ENCODE measurements at regions not wholly inside any gene's neighbourhood (a gene's known extent, or its start where the extent isn't known, plus 50 kb on each side); places are given as distances from the start of the nearest gene placed in this dataset.

DNA sequence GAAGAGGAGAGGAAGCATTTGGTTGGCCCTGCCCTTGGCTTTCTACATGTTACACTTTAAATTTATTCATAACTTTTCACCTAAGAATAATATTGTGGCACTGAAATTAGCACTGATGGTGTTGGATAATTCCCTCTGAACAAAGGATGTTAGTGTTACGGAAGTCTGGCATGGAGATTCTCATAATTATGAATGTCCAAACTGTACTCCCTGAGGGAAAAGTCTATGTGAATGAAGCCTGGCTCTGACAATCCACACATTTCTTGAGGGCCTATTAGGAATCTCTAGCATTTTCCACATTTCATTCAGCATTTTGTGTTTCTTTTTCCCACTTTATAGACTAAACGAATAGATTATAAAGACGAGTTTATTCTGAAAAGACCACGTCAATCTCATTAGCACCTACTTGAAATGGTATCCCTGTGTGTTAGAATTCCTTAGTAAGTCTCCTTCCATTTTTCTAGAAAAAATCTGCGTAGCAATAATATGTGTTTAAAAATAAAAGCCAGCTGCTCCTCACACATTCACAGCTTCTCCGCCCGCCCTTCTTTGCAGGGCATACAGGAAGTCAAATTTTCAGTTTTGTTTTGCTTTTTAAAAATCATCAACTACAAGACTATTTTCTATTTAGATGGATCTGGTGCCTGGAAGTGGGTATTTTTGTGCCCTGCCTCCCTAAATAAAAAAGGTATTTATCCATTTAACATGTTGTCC, 131.8 kb upstream of the PALS2 start:
- DNase-seq (ENCODE audit: low spot score): no peak
- Histone ChIP-seq H3K4me2 (no peak overlapping the region), H3K4me1 (ENCODE audit: insufficient read depth) (no peaks in the 10 kb centered on the region), H3K27me3 (no peaks in the 10 kb centered on the region), H3K27ac (no peak overlapping the region), H3K36me3 (replicated peaks; ENCODE audit: insufficient read depth, low read depth) (no peaks in the 10 kb centered on the region), H2AFZ (no peak overlapping the region), H3K9me3 (ENCODE audit: low read depth) (no peaks in the 10 kb centered on the region), H3K4me3 (no peak overlapping the region), H3K79me2 (no peaks in the 10 kb centered on the region), H4K20me1 (ENCODE audit: insufficient read depth, poor library complexity, severe bottlenecking) (no peaks in the 10 kb centered on the region), H3K9me2 (replicated peaks; ENCODE audit: insufficient read depth) (no peaks in the 10 kb centered on the region)
- TF ChIP-seq EZH2 (IDR thresholded peaks at IDR 0.05; ENCODE audit: borderline replicate concordance) (no peak), EZH2phosphoT487 (IDR thresholded peaks at IDR 0.05; ENCODE audit: low read depth, severe bottlenecking, unreplicated experiment) (no peak)
- TF ChIP-seq, protein P1, sequence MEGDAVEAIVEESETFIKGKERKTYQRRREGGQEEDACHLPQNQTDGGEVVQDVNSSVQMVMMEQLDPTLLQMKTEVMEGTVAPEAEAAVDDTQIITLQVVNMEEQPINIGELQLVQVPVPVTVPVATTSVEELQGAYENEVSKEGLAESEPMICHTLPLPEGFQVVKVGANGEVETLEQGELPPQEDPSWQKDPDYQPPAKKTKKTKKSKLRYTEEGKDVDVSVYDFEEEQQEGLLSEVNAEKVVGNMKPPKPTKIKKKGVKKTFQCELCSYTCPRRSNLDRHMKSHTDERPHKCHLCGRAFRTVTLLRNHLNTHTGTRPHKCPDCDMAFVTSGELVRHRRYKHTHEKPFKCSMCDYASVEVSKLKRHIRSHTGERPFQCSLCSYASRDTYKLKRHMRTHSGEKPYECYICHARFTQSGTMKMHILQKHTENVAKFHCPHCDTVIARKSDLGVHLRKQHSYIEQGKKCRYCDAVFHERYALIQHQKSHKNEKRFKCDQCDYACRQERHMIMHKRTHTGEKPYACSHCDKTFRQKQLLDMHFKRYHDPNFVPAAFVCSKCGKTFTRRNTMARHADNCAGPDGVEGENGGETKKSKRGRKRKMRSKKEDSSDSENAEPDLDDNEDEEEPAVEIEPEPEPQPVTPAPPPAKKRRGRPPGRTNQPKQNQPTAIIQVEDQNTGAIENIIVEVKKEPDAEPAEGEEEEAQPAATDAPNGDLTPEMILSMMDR (IDR thresholded peaks at IDR 0.05; ENCODE audit: poor library complexity): no peak
- 87% methylated on average over 7 of the region's 7 CpGs for WGBS (ENCODE audit: low lambda C conversion rate, missing lambda C conversion rate)

DNA sequence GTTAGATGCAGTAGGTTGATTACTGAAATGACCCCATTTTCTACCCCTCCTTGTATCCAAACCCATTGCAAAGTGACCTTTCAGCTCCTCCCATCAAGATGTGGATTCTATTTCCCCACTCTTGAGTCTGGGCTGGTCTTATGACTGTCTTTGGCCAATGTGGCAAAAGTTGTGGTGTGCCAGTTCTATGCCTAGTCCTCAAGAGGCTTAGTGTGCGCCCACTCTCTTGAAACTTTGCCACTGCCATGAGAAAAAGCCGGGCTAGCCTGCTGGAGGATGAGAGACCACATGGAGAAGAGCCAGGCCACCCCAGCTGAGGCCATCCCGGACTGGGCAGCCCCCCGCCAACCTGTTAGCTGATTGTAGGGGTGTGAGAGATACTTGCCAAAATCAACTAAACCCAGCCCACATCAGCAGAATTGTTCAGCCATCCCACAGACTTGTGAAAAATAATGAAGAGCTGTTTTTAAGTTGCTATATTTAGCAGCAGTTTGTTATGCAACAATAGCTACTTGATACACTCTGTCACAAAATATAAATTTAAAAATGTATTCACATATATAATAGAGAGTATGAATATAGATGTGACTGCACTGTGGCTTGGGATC, 131.0 kb upstream of the PALS2 start:
- Histone ChIP-seq H3K9me2 (replicated peaks; ENCODE audit: insufficient read depth) (no peaks in the 10 kb centered on the region), H3K4me1 (ENCODE audit: insufficient read depth) (no peaks in the 10 kb centered on the region), H2AFZ (no peak overlapping the region), H3K27me3 (no peaks in the 10 kb centered on the region), H3K79me2 (no peaks in the 10 kb centered on the region), H3K27ac (no peak overlapping the region), H3K36me3 (replicated peaks; ENCODE audit: insufficient read depth, low read depth) (no peaks in the 10 kb centered on the region), H3K9me3 (ENCODE audit: low read depth) (no peaks in the 10 kb centered on the region), H3K4me3 (no peak overlapping the region), H3K4me2 (no peak overlapping the region), H4K20me1 (ENCODE audit: insufficient read depth, poor library complexity, severe bottlenecking) (no peaks in the 10 kb centered on the region)
- TF ChIP-seq EZH2phosphoT487 (IDR thresholded peaks at IDR 0.05; ENCODE audit: low read depth, severe bottlenecking, unreplicated experiment) (no peak), EZH2 (IDR thresholded peaks at IDR 0.05; ENCODE audit: borderline replicate concordance) (no peak)
- TF ChIP-seq, protein P1 (IDR thresholded peaks at IDR 0.05; ENCODE audit: poor library complexity): no peak
- 76% methylated on average over 4 of the region's 4 CpGs for WGBS (ENCODE audit: low lambda C conversion rate, missing lambda C conversion rate)
- DNase-seq (ENCODE audit: low spot score): no peak

DNA sequence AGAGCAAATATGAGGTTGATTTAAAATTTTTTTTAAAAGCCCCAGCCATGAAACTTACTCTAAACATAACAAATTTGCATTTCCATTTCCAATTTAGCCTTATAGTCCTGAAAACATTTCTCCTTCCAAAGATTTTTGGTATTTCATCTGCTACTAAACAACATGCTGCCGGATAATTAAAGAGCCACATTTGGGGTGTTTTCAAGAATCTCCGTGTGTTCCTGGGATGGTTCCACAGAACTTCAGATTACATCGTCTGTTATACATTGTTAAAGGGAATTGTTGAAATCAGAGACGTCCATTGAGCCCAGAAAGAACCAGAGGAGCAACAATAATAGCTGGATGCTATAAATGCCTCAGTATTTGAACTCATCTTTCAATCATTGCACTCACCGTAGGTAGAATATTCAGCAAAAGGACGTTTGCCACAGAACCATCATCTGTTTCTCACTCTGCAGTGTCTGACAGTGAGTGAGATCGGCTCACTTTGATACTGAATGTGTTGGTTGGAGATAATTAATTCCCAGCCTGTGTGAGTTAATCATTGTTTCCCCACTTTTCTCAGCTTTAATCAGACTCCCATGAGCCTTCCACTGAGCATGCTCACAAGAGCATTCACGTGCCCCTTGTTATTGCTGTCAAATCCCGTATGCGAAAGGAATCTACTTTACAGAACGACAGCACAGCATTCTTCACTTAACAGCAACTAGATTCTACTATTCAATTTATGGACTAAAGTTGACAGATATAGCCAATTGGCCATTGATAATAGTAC, 128.4 kb upstream of the PALS2 start:
- Histone ChIP-seq H3K79me2 (no peaks in the 10 kb centered on the region), H3K36me3 (replicated peaks; ENCODE audit: insufficient read depth, low read depth) (no peaks in the 10 kb centered on the region), H3K9me3 (ENCODE audit: low read depth) (no peaks in the 10 kb centered on the region), H3K27me3 (no peaks in the 10 kb centered on the region), H2AFZ (no peak overlapping the region), H3K4me3 (no peak overlapping the region), H3K27ac (no peak overlapping the region), H3K4me1 (ENCODE audit: insufficient read depth) (no peaks in the 10 kb centered on the region), H3K9me2 (replicated peaks; ENCODE audit: insufficient read depth) (no peaks in the 10 kb centered on the region), H3K4me2 (no peak overlapping the region), H4K20me1 (ENCODE audit: insufficient read depth, poor library complexity, severe bottlenecking) (no peaks in the 10 kb centered on the region)
- no peak for DNase-seq (ENCODE audit: low spot score)
- TF ChIP-seq EZH2 (IDR thresholded peaks at IDR 0.05; ENCODE audit: borderline replicate concordance) (no peak), EZH2phosphoT487 (IDR thresholded peaks at IDR 0.05; ENCODE audit: low read depth, severe bottlenecking, unreplicated experiment) (no peak)
- TF ChIP-seq, protein P1 (IDR thresholded peaks at IDR 0.05; ENCODE audit: poor library complexity): no peak
- WGBS (ENCODE audit: low lambda C conversion rate, missing lambda C conversion rate): 85% methylated on average over 11 of the region's 11 CpGs

Measured in hepatocyte (in vitro differentiated cells).